Stimulated activated naive CD4-positive, alpha-beta T cell treated with Interleukin-2 at 50 U/mL for 16 hours (primary cell): ENCODE measurements at regions not wholly inside any gene's neighbourhood (a gene's known extent, or its start where the extent isn't known, plus 50 kb on each side); places are given as distances from the start of the nearest gene placed in this dataset.

Experiments used
- DNase-seq: peaks from one replicate; lab custom pipeline; 2025; lab: John Stamatoyannopoulos, UW

DNA sequence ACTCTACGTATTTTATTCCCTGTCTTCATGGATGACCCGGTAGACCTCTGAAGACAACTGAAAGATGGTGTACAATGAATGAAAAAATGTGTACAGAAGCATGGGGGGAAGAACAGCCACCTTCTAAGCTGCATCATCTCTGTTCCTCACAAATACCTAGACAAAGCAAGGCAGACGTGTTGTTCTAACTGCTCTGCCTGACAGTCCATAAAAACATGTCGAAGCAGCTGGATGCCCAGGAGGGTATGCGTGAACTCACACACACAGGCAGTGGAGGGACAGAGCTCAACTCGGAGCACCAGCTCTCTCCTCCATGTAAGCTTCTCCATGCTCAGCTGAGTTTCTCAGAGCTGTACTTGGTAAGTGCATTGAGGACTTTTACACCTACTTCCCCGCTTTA, 327.4 kb downstream of the CTTN start:
- no peak for DNase-seq

DNA sequence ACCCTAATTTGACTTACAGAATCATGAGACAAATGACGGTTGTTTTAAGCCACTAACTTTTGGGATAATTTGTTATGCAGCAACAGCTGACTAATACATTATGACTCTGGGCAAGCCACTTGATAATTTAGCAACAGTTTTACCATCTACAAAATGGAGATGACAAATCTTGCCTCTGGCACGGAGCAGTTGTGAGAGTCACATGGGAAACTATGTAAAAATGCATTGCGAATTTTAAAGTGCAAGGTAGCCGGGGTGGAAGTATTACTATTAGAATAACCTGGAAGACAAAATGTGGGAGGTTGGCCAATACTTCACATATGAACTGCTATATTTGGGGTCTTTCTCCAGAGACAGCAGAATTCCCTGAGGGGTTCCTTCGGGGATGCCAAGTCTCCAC, 328.7 kb downstream of the CTTN start:
- no peak for DNase-seq

DNA sequence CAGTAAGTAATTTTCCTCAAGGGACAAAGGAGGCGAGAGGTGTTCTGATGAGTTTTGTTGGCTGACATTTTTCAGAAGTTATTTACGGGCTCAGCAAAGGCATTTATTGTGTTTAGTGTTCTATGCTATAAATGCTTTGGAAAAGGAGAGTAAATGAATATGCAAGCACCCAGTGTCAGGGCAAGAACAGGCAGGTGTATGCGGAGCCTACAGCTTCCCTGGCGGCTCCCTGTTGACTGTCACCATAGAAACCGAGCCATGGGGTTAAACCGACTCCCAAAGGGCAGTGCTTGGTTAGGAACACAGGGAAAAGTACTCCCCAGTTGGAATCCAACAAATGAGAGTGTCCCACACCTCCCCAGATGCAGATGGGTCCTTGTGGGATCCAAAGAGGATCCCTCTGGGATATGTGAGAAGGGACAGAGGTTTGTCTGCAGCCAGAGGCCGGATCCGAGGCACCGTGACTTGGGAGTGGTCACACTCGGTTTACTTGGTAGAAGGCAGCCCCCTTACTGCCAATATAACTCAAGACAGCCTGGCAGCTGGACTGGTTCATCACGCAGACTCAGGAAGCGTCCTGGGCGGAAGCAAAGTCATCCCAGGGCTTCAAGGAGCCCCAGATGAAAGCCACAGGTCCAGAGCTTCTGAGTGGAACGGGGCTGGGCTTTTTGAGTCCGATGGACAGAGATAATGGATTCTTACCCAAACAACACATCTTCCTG, 329.7 kb downstream of the CTTN start:
- no peak for DNase-seq

DNA sequence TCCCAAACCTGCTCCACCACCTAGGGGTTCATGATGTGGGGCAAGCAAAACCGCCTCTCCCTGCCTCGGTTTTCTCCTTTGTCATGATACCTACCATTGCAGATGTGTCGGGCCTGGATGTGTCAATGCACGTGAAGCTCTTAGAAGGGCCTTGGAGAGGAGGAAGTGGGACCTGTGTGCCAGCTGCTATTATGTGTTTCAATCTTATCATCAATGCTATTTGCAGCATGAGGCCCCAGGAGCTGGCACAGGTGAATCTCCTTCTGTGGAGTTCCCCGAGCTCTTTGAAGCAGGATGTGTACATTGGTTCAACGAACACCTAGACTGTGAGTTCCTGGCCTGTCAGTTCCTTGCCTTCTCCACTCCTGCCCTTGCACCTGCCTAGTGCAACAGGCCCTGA, 331.6 kb downstream of the CTTN start:
- no peak for DNase-seq

DNA sequence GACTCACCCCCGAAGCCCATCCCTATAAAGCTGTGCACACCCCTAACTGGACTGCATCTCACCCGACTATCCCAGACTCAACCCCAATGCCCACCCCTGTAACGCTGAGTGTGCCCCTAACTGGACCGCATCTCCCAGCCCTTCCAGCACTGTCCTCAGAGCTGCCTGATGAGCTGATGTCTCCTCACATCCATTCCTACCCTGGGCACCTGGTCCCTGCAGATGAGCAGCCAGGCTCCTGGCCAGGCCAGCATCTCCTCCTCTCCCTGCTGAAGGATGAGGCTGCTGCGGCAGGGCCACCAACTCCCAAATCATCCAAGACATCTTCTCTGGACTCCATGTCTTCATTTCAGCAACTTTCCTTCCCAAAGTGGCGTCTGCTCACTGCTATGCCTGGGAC, 332.1 kb downstream of the CTTN start:
- DNase-seq, result no peak

DNA sequence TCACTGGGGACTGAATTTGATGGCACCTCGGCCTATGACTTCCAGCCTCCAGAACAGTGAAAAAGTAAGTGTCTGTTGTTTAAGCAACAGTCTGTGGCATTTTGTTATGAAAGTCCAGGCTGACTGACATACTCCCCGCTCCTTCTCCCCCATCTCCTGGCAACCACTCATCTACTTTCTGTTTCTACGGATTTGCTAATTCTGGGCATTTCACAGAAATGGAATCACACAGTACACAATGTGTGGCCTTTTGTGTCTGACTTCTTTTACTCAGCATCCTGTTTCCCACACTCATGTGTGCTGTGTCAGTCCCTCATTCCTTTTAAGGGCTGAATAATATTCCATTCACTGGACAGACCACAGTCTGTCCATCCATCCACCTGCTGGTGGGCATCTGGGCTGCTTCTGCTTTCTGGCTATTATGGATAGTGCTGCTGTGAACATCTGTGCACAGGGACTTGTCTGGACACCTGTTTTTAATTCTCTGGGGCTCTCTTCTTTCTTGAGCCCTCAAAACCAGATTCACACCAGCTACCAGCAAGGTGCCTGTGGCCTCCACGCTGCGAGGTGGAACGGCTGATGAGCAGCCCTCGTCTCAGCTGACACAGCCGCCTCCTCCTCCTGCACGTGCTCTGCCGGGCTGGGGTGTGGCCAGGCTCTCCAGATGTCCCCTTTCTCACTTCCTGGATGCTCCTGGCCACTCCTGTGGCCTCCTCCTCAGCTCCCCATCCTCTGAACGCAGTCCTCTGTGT, 333.1 kb downstream of the CTTN start:
- no peak for DNase-seq

DNA sequence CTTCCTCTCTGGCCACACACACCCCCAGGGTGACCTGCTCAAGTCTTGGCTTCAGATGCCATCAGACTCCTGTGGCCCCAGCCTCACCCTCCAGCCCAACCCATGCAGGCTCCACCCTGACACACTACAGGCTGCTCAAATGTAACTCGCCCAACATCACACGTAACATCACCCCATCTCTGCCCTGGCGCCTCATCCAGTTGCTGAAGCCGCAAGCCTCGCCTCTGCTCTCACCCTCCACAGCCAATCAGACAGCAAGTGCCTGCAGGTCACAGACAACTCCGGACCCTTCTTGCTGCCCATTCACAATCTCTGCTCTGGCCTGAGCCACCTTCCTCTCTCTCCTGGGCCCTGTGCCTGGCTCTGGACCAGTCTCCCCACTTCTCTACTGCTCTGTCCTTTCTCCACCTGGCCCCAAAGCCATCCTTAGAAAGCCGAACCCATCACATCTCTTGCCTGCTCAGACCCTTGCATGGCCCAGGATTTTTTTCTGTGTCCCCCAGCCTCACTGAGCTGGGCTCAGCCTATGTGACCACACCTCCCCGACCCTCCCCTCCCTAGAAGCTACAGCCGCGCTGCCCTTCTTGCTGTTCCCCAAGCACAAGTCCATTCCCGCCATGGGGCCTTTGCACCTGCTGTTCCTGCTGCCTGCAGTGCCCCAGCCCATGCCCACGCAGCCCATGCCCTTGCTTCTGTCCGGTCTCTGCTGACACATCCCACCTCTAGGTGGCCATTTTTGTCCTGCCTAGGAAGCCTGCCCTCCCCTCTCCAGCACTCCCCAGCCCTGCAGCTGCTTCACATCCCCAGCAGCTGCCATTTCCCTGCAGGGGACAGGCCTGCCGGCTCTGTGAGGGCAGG, 333.9 kb downstream of the CTTN start:
- no peak for DNase-seq

DNA sequence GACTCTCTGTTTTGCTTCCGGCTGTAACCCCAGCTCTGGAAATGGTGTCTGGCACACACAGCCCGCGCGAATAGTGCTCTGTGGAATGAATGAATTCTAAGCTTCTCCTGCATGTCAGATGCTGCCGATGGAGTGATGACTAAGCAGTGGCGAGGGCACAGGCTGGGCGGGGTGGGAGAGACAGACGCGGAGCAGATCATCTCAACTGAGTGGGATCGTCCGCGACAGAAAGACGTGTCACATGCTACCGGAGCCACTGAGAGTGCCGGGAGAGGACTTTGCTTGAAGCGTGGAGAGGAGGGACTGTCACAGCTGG, 334.5 kb downstream of the CTTN start:
- DNase-seq, result no peak

DNA sequence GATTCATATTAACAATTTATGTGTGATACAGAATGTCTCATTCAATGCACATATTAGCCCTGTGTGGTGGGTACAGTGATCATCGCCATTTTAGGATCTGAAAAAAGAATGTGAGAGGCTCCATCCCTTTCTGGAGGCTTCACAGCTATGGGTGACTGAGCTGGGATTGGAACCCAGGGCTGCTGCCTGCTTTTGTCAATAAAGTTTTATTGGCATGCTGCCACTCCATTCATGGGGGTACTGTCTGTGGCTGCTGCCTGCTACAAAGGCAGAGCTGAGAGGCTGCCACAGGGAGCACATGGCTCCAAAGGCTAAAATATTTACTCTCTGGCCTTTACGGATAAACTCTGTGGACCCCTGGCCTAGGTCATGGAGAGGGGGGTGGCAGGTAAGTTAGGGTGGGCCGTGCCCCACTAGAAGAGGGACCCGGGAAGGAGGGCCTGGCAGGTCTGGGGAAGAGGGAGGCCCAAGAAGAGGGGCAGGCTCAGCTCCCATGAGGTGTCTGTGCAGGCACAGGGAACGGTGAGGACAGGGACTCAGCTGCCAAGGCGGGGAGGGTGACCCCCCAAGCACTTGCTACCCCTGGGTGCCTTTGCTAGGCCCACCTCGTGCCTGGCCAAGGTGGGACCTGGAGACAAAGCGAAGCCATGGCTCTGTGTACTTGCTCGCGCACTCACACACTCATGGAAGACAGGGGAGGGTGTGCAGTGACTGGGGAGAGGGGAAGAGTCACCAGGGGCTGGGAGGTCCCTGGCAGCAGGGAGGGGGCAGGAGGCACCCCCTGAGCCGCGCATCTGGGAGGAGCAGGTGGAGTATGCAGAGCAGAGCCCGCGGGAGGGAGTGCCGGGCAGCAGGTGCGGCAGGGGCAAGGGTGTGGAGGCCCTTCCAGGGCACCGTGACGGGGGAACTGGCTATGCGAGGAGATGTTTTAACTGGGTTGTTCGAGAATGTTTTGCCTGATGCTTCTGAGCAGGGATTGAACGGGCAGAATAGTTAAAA, 335.3 kb downstream of the CTTN start:
- no peak for DNase-seq

DNA sequence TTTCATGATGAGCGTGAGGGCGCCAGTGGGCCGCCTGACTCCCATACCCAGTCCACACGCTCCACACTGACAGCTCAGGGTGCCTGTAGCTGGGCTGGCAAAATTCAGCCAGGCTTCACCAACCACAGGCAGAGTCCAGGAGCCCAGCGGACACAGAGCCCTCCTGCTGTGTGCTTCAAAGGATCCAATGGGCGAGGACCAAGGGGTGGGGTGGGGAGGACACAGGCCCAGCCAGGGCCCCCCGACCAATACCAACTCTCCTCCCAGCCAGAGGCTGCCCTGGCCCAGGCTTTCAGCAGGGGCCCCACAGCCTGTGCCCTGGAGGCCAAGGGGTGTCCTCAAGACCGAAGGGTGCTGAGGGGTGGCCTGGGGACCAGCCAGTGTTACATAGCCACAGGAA, 336.1 kb downstream of the CTTN start:
- no peak for DNase-seq

DNA sequence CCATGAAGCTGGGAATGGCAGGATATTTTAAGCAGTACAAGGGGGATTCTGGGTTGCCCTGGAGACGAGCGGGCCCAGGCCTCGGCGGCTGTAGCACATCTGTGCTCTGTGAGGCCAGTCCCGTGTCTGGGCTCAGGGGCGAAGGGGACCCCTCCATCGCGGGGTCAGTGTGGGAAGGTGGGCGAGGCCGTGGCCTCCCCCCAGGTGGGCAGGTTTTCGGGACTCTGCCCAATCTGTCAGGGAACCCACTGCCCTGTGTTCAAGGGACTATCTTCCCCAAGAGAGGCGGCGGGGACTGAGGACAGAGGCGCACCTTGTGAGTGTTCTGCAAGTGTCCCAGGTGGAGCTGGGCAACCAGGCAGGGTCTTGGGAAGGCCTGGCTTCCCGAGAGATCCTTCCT, 336.6 kb downstream of the CTTN start:
- no peak for DNase-seq

DNA sequence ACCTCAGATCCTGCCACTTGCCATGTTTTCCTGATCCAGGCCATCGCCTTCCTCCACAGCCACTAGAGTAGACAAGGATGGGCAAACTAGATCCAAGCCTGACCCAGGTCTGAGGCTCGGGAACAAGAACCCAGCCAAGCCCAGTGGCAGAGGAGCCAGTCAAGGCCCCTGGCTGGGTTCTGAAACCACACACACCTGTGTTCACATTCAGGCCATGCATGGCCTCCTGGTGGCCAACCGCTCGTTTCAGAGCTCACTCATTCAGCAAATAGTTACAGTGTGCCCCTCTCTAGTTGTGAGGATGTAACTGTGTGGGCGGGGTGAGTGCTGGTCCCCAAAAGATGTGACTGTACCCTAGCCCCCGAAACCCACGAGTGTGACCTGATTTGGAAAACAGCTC, 337.6 kb downstream of the CTTN start:
- DNase-seq, result no peak

DNA sequence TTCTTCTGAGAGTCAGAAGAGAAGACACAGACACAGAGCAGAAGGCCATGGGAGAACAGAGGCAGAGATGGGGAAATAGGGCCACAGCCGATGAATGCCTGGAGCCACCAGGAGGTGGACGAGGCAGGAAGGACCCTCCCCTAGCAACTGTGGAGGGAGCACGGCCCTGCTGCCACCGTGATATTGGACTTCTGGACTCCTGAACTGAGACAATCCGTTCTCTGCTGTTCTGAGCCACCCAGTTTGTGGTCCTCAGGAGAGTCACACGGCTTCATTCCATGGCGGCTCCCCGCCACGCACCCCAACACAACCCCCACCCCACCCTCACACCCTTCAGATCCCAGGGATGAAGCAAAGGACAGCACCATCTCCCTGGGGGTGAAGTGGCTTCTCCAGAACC, 338.1 kb downstream of the CTTN start:
- DNase-seq, result no peak

DNA sequence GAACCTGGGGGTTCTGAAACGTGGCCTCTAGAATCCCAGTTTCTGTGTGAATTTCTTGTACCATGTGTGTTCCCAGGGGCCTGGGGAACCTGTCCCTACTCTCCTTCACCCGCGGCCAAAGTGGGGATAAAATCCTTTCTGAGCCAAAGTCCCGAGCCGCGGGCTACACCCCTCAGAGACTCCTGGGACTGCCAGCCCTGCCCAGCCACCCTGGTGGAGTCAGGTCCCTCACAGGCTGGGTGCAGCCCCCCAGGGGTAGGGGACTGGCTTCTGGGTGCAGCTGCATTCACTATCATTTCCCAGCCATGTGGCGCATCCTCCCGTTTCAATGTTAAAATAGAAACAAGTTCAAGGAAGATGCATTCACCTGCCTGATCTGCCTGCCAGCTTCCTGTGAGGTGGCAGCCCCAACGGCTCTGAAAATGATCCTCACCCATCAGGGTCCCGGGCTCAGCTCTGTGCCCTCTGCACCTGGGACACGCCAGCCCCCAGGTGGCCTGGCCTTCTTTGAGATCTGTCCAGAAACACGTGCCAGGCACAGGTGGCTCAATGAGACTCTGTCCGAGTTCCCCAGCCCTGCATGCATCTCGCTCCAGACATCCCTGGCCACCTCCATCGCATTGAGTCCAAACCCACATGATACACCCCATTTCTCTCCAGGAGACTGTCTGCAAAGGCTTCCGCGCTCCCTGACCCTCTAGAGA, 338.8 kb downstream of the CTTN start:
- DNase-seq, result no peak

DNA sequence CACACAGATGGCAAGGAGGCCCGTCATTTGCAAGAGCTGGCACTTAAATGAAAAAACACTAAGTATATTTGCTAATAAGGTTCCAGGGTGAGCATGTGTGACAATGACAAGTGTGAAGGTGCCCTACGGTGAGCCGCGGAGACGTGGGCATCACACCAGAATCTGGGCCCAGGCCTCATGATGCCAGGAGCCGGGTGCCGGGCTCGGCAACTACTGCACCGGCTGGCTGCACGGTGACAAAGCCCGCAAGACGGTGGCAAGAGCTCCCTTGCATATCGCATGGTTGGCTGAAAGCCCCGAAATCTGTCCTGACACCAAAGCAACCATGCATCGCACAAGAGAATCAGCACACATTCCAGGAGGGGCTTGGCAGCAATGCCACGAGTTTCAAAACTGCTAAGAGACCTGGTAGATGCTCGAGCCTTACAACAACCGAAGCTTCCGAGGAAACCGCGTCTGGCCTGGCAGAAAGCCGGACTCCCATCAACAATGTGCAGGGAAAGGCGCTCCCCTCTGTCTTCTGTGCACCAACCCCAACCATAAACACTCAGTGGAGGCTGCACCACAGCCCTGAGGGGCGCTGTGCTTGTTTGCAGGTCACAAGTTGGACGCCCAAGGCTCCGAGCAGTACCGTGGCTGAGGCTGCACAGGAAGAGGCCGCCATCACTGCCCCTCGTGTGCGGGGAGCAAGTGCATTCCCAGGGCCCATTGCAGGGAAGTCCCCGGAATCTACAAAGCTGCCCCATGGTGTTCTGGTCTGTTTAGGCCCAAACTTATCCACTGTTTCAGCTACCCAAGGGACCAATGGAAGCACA, 339.7 kb downstream of the CTTN start:
- DNase-seq, result no peak

DNA sequence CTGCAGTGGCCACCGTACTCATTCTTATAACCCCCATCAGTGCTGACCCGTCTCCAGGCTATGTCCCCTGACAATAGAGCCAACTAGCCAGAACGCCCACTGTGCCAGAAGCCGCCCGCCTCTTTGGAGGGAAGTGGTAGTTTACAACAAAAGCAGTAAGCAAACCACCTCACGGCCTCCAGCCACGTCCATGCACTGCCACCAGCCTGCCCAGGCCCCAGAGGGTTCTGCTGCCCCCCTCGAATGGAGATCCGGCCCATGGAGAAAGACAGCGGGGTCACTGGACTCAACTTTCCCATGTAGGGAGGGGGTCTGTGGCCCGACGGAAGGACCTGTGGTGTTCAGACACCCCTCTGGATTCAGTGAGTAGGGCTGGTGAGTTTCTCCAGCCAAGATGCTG, 340.3 kb downstream of the CTTN start:
- DNase-seq, result no peak

DNA sequence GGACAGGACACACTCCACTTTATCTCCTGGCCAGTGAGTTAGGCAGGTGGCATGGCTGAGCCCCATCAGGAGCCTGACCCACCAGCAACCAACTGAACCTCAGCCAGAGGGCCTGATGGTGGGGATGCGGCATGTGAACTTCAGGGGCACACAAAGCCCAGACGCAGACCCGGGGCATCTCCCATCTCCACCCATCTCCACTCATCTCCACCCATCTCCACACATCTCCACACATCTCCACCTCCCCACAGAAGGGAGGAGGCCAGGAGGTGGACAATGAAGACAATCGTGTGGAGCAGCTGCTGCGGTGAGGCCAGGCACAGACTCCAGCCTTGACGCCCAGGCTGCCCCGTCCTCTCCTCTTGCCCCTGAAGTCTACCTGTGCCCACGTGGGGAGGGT, 340.8 kb downstream of the CTTN start:
- DNase-seq, result no peak

DNA sequence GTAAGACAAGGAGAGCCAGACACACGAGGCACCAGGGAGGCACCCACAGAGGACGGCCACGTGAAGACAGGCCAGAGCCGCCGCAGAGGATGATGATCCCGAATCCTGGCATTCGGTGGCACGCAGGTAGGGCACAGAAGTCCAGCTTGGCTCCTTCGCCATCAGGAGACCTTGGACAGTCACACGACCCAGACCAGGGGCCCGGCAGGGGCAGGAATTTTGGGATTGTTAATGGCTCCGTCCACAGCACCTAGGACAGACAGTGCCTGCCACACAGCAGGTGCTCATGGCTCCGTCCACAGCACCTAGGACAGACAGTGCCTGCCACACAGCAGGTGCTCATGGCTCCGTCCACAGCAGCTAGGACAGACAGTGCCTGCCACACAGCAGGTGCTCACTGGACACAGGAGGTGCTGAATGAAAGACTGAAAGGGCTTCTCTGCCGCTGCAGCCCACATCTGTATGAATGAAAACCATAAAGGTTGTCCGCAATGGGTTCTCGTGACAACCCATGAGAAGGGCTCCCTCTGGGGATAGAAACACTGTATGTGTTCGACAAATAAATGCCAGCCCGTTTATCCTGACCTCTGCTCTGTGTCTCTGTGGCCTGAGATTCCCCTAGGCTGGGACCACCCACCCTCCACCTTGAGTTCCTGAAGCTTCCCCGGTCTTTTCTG, 341.6 kb downstream of the CTTN start:
- no peak for DNase-seq

DNA sequence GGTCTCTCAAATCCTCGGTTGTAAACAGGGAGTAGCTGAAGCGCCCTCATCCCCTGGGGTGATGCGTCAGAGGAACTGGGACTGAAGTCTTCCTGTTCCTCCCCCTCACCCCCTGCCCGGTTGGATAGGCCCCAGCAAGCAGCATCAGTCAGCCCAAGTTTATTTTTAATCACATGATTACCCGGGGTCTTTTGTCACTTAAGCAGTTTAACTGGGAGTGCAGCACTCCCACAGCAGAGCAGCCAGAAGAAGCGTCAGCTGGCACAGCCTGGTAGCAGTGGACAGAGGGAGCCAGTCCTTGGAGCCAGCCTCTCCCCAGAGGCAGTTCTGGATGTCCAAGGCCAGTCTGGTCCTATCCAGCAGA, 342.1 kb downstream of the CTTN start:
- DNase-seq, result no peak

DNA sequence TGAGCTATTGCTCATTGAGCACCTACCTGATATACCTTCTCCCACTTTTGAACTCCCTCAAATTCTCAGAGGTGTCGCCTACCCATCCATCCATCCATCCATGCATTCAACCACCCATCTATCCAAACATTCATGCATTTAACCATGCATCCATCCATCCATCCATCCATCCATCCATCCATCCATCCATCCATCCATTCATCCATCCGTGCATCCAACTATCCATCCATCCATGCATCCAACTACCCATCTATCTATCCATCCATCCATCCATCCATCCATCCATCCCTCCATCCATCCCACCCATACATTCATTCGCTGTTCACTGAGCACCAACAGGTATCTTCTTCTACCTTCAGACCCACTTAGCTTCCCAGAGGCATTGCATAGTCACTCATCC, 342.8 kb downstream of the CTTN start:
- DNase-seq, result no peak
